Loucy (cell line): ENCODE measurements at regions not wholly inside any gene's neighbourhood (a gene's known extent, or its start where the extent isn't known, plus 50 kb on each side); places are given as distances from the start of the nearest gene placed in this dataset.

Experiments used
- H2AFZ ChIP-seq: fragments of 200-600 bp; sonication (generic); 2 replicates; pipeline ENCODE4 v1.6.0; 2016; ENCODE audit warnings: antibody characterized with exemption, mild to moderate bottlenecking, low read length, moderate library complexity
- H3F3A ChIP-seq: fragments of 200-600 bp; 2 replicates; pipeline ENCODE4 v1.6.0; 2016; ENCODE audit warnings: antibody characterized with exemption, low read depth, mild to moderate bottlenecking
- H3K27me3 ChIP-seq: fragments of 200-600 bp; sonication (generic); 2 replicates; pipeline ENCODE4 v1.6.1; 2014; ENCODE audit warnings: low read length, mild to moderate bottlenecking; ENCODE audit not compliant: insufficient read depth, poor library complexity, severe bottlenecking
- H3K36me3 ChIP-seq: fragments of 200-600 bp; sonication (generic); 2 replicates; pipeline ENCODE4 v1.6.1; 2016; ENCODE audit warnings: low read length; ENCODE audit not compliant: insufficient read depth
- H3K4me1 ChIP-seq: fragments of 200-600 bp; sonication (generic); 2 replicates; pipeline ENCODE4 v1.5.1; 2014; ENCODE audit warnings: low read length, mild to moderate bottlenecking; ENCODE audit not compliant: insufficient read depth, poor library complexity, severe bottlenecking
- H3K4me2 ChIP-seq: fragments of 200-600 bp; sonication (generic); 2 replicates; pipeline ENCODE4 v1.6.0; 2014; ENCODE audit warnings: antibody characterized with exemption, low read length, low read depth, mild to moderate bottlenecking; ENCODE audit not compliant: poor library complexity, severe bottlenecking
- H3K4me3 ChIP-seq: fragments of 200-600 bp; sonication (generic); 2 replicates; pipeline ENCODE4 v1.5.1; 2014; ENCODE audit warnings: low read length, mild to moderate bottlenecking, mixed read lengths; ENCODE audit not compliant: poor library complexity, severe bottlenecking
- H3K79me2 ChIP-seq: fragments of 200-600 bp; sonication (generic); 2 replicates; pipeline ENCODE4 v1.6.1; 2014; ENCODE audit warnings: low read length; ENCODE audit not compliant: insufficient read depth
- H3K9ac ChIP-seq: fragments of 200-600 bp; sonication (generic); 2 replicates; pipeline ENCODE4 v1.6.0; 2014; ENCODE audit warnings: mild to moderate bottlenecking, low read depth, low read length, moderate library complexity; ENCODE audit not compliant: poor library complexity, severe bottlenecking
- H3K9me2 ChIP-seq: fragments of 200-600 bp; sonication (generic); replicated peaks from 2 replicates; pipeline ENCODE4 v1.6.1; 2016; ENCODE audit warnings: low read depth, low read length, mixed read lengths
- H3K9me3 ChIP-seq: fragments of 200-600 bp; sonication (generic); 2 replicates; pipeline ENCODE4 v1.6.1; 2014; ENCODE audit warnings: mild to moderate bottlenecking, antibody characterized with exemption, low read length, low read depth; ENCODE audit not compliant: insufficient read depth
- H4K20me1 ChIP-seq: fragments of 200-600 bp; sonication (generic); 2 replicates; pipeline ENCODE4 v1.6.0; 2014; ENCODE audit warnings: antibody characterized with exemption, low read length, mild to moderate bottlenecking; ENCODE audit not compliant: insufficient read depth, poor library complexity, severe bottlenecking
- CTCF ChIP-seq: fragments of 200-600 bp; sonication (generic); conservative IDR thresholded peaks from 2 replicates; pipeline ENCODE4 v1.5.1; 2014; ENCODE audit warnings: mild to moderate bottlenecking, antibody characterized with exemption, low read length
- EZH2phosphoT487 ChIP-seq: fragments of 200-600 bp; IDR thresholded peaks from 2 replicates; pipeline ENCODE4 v1.6.1; 2018; ENCODE audit warnings: antibody characterized with exemption, mild to moderate bottlenecking, moderate library complexity, borderline replicate concordance

DNA sequence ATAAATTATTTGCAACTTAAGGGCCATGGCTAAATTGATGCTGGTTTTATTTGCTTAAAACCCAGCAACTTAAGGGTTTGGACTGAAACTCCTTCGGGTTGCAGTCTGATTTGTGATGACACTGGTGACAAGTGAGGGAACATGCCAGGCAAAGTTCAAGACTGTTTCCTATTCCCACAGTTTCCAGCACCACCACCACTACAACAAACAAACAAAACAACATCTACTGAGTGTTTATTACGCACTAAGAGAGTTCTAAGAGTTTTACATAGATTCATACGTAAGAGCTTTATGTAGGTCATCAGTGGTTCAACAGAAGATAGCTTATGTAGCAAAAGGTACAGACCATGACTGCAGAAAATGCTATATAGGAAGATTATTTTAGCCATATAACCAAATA lies 1582.1 kb downstream of the BRINP3 start:
- no peak overlapping the region for H3K4me2 ChIP-seq
- no peaks in the 10 kb centered on the region for H4K20me1 ChIP-seq
- no peak overlapping the region for H2AFZ ChIP-seq
- H3K79me2 ChIP-seq: no peaks in the 10 kb centered on the region
- H3K9me2 ChIP-seq: no peaks in the 10 kb centered on the region
- H3K4me1 ChIP-seq: no peaks in the 10 kb centered on the region
- no peaks in the 10 kb centered on the region for H3F3A ChIP-seq
- no peaks in the 10 kb centered on the region for H3K9me3 ChIP-seq
- H3K9ac ChIP-seq: no peak overlapping the region
- H3K36me3 ChIP-seq: no peaks in the 10 kb centered on the region
- TF ChIP-seq EZH2phosphoT487 (no peak), CTCF (no peak)
- H3K27me3 ChIP-seq: no peaks in the 10 kb centered on the region
- H3K4me3 ChIP-seq: no peak overlapping the region

DNA sequence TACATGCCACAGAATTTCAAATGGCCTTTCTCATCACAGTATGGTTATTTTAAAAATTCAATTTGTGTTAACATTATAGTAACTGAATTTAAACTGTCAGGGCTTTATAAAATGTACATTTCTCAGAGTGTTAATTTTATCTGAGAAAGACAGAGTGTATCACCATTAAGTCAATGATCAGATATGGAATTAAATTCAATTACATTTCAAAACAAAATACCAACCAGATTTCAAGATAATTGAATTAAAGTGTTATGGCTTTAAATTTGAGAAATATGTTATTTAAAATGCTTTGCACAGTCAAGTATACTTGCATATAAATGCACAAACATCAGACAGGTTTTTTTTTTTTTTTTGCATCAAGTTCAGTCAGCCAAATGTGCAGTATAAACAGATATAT lies 1574.4 kb downstream of the BRINP3 start:
- Histone ChIP-seq H3K4me3 (no peak overlapping the region), H3F3A (no peaks in the 10 kb centered on the region), H3K27me3 (no peaks in the 10 kb centered on the region), H3K79me2 (no peaks in the 10 kb centered on the region), H3K9me3 (no peaks in the 10 kb centered on the region), H4K20me1 (no peaks in the 10 kb centered on the region), H3K4me2 (no peak overlapping the region), H3K36me3 (no peaks in the 10 kb centered on the region), H3K9me2 (no peaks in the 10 kb centered on the region), H3K4me1 (no peaks in the 10 kb centered on the region), H3K9ac (no peak overlapping the region), H2AFZ (no peak overlapping the region)
- TF ChIP-seq EZH2phosphoT487 (no peak), CTCF (no peak)

GRCh38 chr1:188904201-188904600 lies 1573.5 kb downstream of the BRINP3 start:
- H3K27me3 ChIP-seq: no peaks in the 10 kb centered on the region
- no peak overlapping the region for H3K9ac ChIP-seq
- no peak overlapping the region for H2AFZ ChIP-seq
- no peaks in the 10 kb centered on the region for H3K4me1 ChIP-seq
- no peaks in the 10 kb centered on the region for H4K20me1 ChIP-seq
- no peaks in the 10 kb centered on the region for H3K79me2 ChIP-seq
- TF ChIP-seq CTCF: no peak
- TF ChIP-seq EZH2phosphoT487: no peak
- no peaks in the 10 kb centered on the region for H3K9me3 ChIP-seq
- H3F3A ChIP-seq: no peaks in the 10 kb centered on the region
- no peak overlapping the region for H3K4me2 ChIP-seq
- no peaks in the 10 kb centered on the region for H3K9me2 ChIP-seq
- H3K4me3 ChIP-seq: no peak overlapping the region
- H3K36me3 ChIP-seq: no peaks in the 10 kb centered on the region
